PC-9 (cell line): ENCODE measurements at regions not wholly inside any gene's neighbourhood (a gene's known extent, or its start where the extent isn't known, plus 50 kb on each side); places are given as distances from the start of the nearest gene placed in this dataset.

Source experiments
- BruUV-seq: library from RNA; stranded (reverse); fragments of 400-500 nt; replicated peaks from 2 replicates; lab custom pipeline; 2021; lab: Mats Ljungman, UMichigan
- CTCF ChIA-PET: fragments of 300-600 bp; sonication (Branson Sonifier 250); formaldehyde crosslinking; loops from one replicate; lab custom pipeline; 2022; ENCODE audit warnings: antibody characterized with exemption; lab: Charles Lee
- POLR2A ChIA-PET: fragments of 300-600 bp; sonication (Branson Sonifier 250); formaldehyde crosslinking; loops from one replicate; lab custom pipeline; 2022; ENCODE audit warnings: antibody characterized with exemption; ENCODE audit not compliant: unreplicated experiment; lab: Charles Lee
- DNase-seq, 2 experiments: peaks; one replicate each; pipeline versions ENCODE4 v3.0.0 to v3.0.0-alpha.2; 2015 to 2022; ENCODE audit warnings: mixed read lengths in 1 of 2
- H2AFZ ChIP-seq: fragments of 200-600 bp; sonication (generic); 2 replicates; pipeline ENCODE4 v1.8.1; 2017; ENCODE audit warnings: antibody characterized with exemption
- H3F3A ChIP-seq: fragments of 200-600 bp; sonication (generic); 2 replicates; pipeline ENCODE4 v1.8.1; 2017; ENCODE audit warnings: antibody characterized with exemption, mild to moderate bottlenecking, low read depth; ENCODE audit not compliant: insufficient read depth
- H3K27ac ChIP-seq: fragments of 200-600 bp; sonication (generic); 2 replicates; pipeline ENCODE4 v1.6.1; 2016; ENCODE audit warnings: mixed run types
- H3K27me3 ChIP-seq: fragments of 200-600 bp; sonication (generic); 2 replicates; pipeline ENCODE4 v1.6.1; 2016; ENCODE audit warnings: low read depth, mixed run types; ENCODE audit not compliant: insufficient read depth
- H3K36me3 ChIP-seq: fragments of 200-600 bp; sonication (generic); 2 replicates; pipeline ENCODE4 v1.6.1; 2016; ENCODE audit warnings: low read depth, mixed run types
- H3K4me1 ChIP-seq: fragments of 200-600 bp; sonication (generic); replicated peaks from 2 replicates; pipeline ENCODE4 v1.6.1; 2016; ENCODE audit warnings: mixed run types; ENCODE audit not compliant: insufficient read depth
- H3K4me2 ChIP-seq: fragments of 200-600 bp; sonication (generic); 2 replicates; pipeline ENCODE4 v1.6.1; 2017; ENCODE audit warnings: mixed run types
- H3K4me3 ChIP-seq: fragments of 200-600 bp; sonication (generic); 2 replicates; pipeline ENCODE4 v1.6.1; 2016; ENCODE audit warnings: mixed run types
- H3K79me2 ChIP-seq: fragments of 200-600 bp; sonication (generic); 2 replicates; pipeline ENCODE4 v1.6.1; 2017; ENCODE audit warnings: low read depth, mixed run types
- H3K9me2 ChIP-seq: fragments of 200-600 bp; sonication (generic); 2 replicates; pipeline ENCODE4 v1.8.1; 2017; ENCODE audit warnings: mild to moderate bottlenecking; ENCODE audit not compliant: insufficient read depth
- H3K9me3 ChIP-seq: fragments of 200-600 bp; sonication (generic); 2 replicates; pipeline ENCODE4 v1.8.1; 2016; ENCODE audit warnings: low read depth; ENCODE audit not compliant: insufficient read depth
- H4K20me1 ChIP-seq: fragments of 200-600 bp; sonication (generic); 2 replicates; pipeline ENCODE4 v1.8.1; 2017; ENCODE audit not compliant: insufficient read depth
- CTCF ChIP-seq: fragments of 200-600 bp; sonication (generic); conservative IDR thresholded peaks from 2 replicates; pipeline ENCODE4 v1.6.1; 2017; ENCODE audit warnings: mixed run types, antibody characterized with exemption, mild to moderate bottlenecking, moderate library complexity
- EZH2 ChIP-seq: fragments of 200-600 bp; sonication (generic); IDR thresholded peaks from 2 replicates; pipeline ENCODE4 v1.8.0; 2017; ENCODE audit warnings: antibody characterized with exemption, low read depth
- intact Hi-C: fragments of 100-400 bp; cut with micrococcal nuclease; formaldehyde crosslinking; loops from one replicate; pipeline ENCODE4 v1.10.0; 2022; ENCODE audit not compliant: unreplicated experiment

GRCh38 chr4:31234901-31235300 lies 514.7 kb downstream of the PCDH7 start:
- BruUV-seq: no TSS peak
- Histone ChIP-seq H3K27me3 (no peaks in the 10 kb centered on the region), H3K27ac (no peak overlapping the region), H4K20me1 (no peaks in the 10 kb centered on the region), H3K4me3 (no peak overlapping the region), H3F3A (no peaks in the 10 kb centered on the region), H3K9me3 (no peaks in the 10 kb centered on the region; the same call in 1 of the 2 replicates), H2AFZ (no peak overlapping the region), H3K9me2 (no peaks in the 10 kb centered on the region), H3K4me2 (no peak overlapping the region), H3K36me3 (no peaks in the 10 kb centered on the region), H3K79me2 (no peaks in the 10 kb centered on the region), H3K4me1 (no peaks in the 10 kb centered on the region)
- no peak for DNase-seq
- TF ChIP-seq CTCF (no peak), EZH2 (no peak)
- intact Hi-C loops: no loop called here
- ChIA-PET CTCF (no interaction called here), POLR2A (no interaction called here)

GRCh38 chr4:31236020-31236638 lies 516.0 kb downstream of the PCDH7 start:
- DNase-seq: no peak
- Histone ChIP-seq H3K9me3 (no peaks in the 10 kb centered on the region; the same call in 1 of the 2 replicates), H3K4me2 (no peak overlapping the region), H3K9me2 (no peaks in the 10 kb centered on the region), H3K36me3 (no peaks in the 10 kb centered on the region), H3K4me3 (no peak overlapping the region), H3K4me1 (no peaks in the 10 kb centered on the region), H4K20me1 (no peaks in the 10 kb centered on the region), H3K27me3 (no peaks in the 10 kb centered on the region), H2AFZ (no peak overlapping the region), H3F3A (no peaks in the 10 kb centered on the region), H3K27ac (no peak overlapping the region), H3K79me2 (no peaks in the 10 kb centered on the region)
- intact Hi-C loops: no loop called here
- BruUV-seq: no TSS peak
- ChIA-PET POLR2A (no interaction called here), CTCF (no interaction called here)
- TF ChIP-seq CTCF (no peak), EZH2 (no peak)

GRCh38 chr4:31236639-31237173 lies 516.5 kb downstream of the PCDH7 start:
- Histone ChIP-seq H3K4me3 (no peak overlapping the region), H3K9me2 (no peaks in the 10 kb centered on the region), H3K36me3 (no peaks in the 10 kb centered on the region), H3K4me2 (no peak overlapping the region), H3K4me1 (no peaks in the 10 kb centered on the region), H3K27ac (no peak overlapping the region), H4K20me1 (no peaks in the 10 kb centered on the region), H3F3A (no peaks in the 10 kb centered on the region), H3K9me3 (no peaks in the 10 kb centered on the region; the same call in 1 of the 2 replicates), H3K79me2 (no peaks in the 10 kb centered on the region), H3K27me3 (no peaks in the 10 kb centered on the region), H2AFZ (no peak overlapping the region)
- no peak for DNase-seq
- TF ChIP-seq EZH2 (no peak), CTCF (no peak)
- intact Hi-C loops: no loop called here
- CTCF ChIA-PET: no interaction called here
- POLR2A ChIA-PET: no interaction called here
- BruUV-seq: no TSS peak
